HCT116 (cell line): ENCODE measurements at regions not wholly inside any gene's neighbourhood (a gene's known extent, or its start where the extent isn't known, plus 50 kb on each side); places are given as distances from the start of the nearest gene placed in this dataset.

Experiments used
- ATAC-seq: fragments of 200-7000 bp; cut with Tn5 transposase; 2 replicates; pipeline ENCODE4 v1.9.1; 2020; ENCODE audit warnings: mild to moderate bottlenecking, moderate library complexity
- BruUV-seq: library from RNA; stranded (reverse); fragments of 400-500 nt; replicated peaks from 2 replicates; lab custom pipeline; 2021; lab: Mats Ljungman, UMichigan
- CTCF ChIA-PET: fragments of 300-600 bp; sonication (Branson Sonifier 250); formaldehyde crosslinking; loops from one replicate; lab custom pipeline; 2021; ENCODE audit warnings: antibody characterized with exemption; lab: Charles Lee
- POLR2A ChIA-PET: fragments of 300-600, 350-600 bp; sonication (Branson Sonifier 250); formaldehyde crosslinking; loops from one replicate; lab custom pipeline; 2021; ENCODE audit warnings: antibody characterized with exemption; lab: Charles Lee
- RAD21 ChIA-PET, 2 experiments: fragments of 300-600 bp; sonication (Branson Sonifier 250); formaldehyde crosslinking; loops; one replicate each; lab custom pipeline; 2023; ENCODE audit warnings: low total read pairs in 2 of 2; ENCODE audit not compliant: uncharacterized antibody in 2 of 2, unreplicated experiment in 2 of 2, low non-redundant PET in 1 of 2; lab: Charles Lee
- DNase-seq: peaks from one replicate; pipeline ENCODE4 v3.0.0-alpha.2; 2010; ENCODE audit warnings: low read depth, low spot score
- H2AFZ ChIP-seq: fragments of 200-600 bp; shearing (Covaris generic), sonication (generic); 2 replicates; pipeline ENCODE4 v1.6.1; 2017; ENCODE audit warnings: low read depth, mixed run types, mixed read lengths, antibody characterized with exemption, low read length; ENCODE audit not compliant: poor library complexity, severe bottlenecking
- H3K27ac ChIP-seq: 2 replicates; pipeline ENCODE4 v1.5.1; 2012; ENCODE audit warnings: low read depth, low read length
- H3K27me3 ChIP-seq: fragments of 200-600 bp; sonication (generic); 2 replicates; pipeline ENCODE4 v1.6.1; 2016; ENCODE audit warnings: mixed run types, low read length, mixed read lengths; ENCODE audit not compliant: insufficient read depth
- H3K36me3 ChIP-seq, 2 experiments: fragments of 200-500 bp in 1 of 2; fragments of 200-600 bp in 1 of 2; sonication (Bioruptor generic) in 1 of 2; sonication (generic) in 1 of 2; 2 replicates each; pipeline versions ENCODE4 v1.5.1 to v1.6.1; 2014 to 2016; ENCODE audit warnings: low read length in 2 of 2, inconsistent platforms in 1 of 2, mixed read lengths in 1 of 2, mixed run types in 1 of 2; ENCODE audit not compliant: insufficient read depth in 2 of 2, control insufficient read depth in 1 of 2
- H3K4me1 ChIP-seq, 2 experiments: fragments of 200-600 bp in 1 of 2; sonication (generic) in 1 of 2; 2 replicates each; pipeline versions ENCODE4 v1.5.1 to v1.6.1; 2012 to 2017; ENCODE audit warnings: low read length in 2 of 2, inconsistent platforms in 1 of 2, mild to moderate bottlenecking in 1 of 2, mixed read lengths in 1 of 2, mixed run types in 1 of 2, moderate library complexity in 1 of 2; ENCODE audit not compliant: insufficient read depth in 2 of 2, control insufficient read depth in 1 of 2
- H3K4me2 ChIP-seq: fragments of 200-600 bp; sonication (generic); 2 replicates; pipeline ENCODE4 v1.6.1; 2017; ENCODE audit warnings: mixed run types, low read length, mixed read lengths
- H3K4me3 ChIP-seq, 2 experiments: fragments of 200-600 bp in 1 of 2; sonication (generic) in 1 of 2; replicated peaks in 1 of 2; 2 replicates each; pipeline ENCODE4 v1.5.1; 2011 to 2016; ENCODE audit warnings: low read length in 2 of 2, control low read depth in 1 of 2, low read depth in 1 of 2, mild to moderate bottlenecking in 1 of 2, mixed read lengths in 1 of 2, mixed run types in 1 of 2
- H3K79me2 ChIP-seq: fragments of 200-600 bp; sonication (generic); 2 replicates; pipeline ENCODE4 v1.6.1; 2017; ENCODE audit warnings: mild to moderate bottlenecking, mixed run types, low read length, moderate library complexity, mixed read lengths; ENCODE audit not compliant: insufficient read depth
- H3K9ac ChIP-seq: fragments of 200-600 bp; sonication (generic); 2 replicates; pipeline ENCODE4 v1.6.1; 2016; ENCODE audit warnings: low read length, mixed read lengths
- H3K9me2 ChIP-seq: fragments of 200-600 bp; sonication (generic), shearing (Covaris generic); 2 replicates; pipeline ENCODE4 v1.6.1; 2017; ENCODE audit warnings: mixed run types, mild to moderate bottlenecking, moderate library complexity; ENCODE audit not compliant: insufficient read depth
- H3K9me3 ChIP-seq, 2 experiments: fragments of 200-500 bp in 1 of 2; fragments of 200-600 bp in 1 of 2; sonication (Bioruptor generic) in 1 of 2; sonication (generic) in 1 of 2; 2 replicates each; pipeline ENCODE4 v1.6.1; 2014 to 2017; ENCODE audit warnings: low read length in 2 of 2, mixed read lengths in 2 of 2, inconsistent platforms in 1 of 2, low read depth in 1 of 2, mild to moderate bottlenecking in 1 of 2, mixed run types in 1 of 2, moderate library complexity in 1 of 2; ENCODE audit not compliant: control insufficient read depth in 1 of 2, insufficient read depth in 1 of 2
- H4K20me1 ChIP-seq: fragments of 200-600 bp; sonication (generic), shearing (Covaris generic); 2 replicates; pipeline ENCODE4 v1.6.1; 2017; ENCODE audit warnings: mixed run types, mild to moderate bottlenecking, moderate library complexity; ENCODE audit not compliant: insufficient read depth
- CBX3 ChIP-seq: IDR thresholded peaks from 2 replicates; pipeline ENCODE4 v1.6.1; 2012; ENCODE audit warnings: low read depth
- CEBPB ChIP-seq: IDR thresholded peaks from 2 replicates; pipeline ENCODE4 v1.6.1; 2012; ENCODE audit warnings: low read depth
- EGR1 ChIP-seq: IDR thresholded peaks from 2 replicates; pipeline ENCODE4 v1.6.1; 2012; ENCODE audit warnings: low read depth
- ELF1 ChIP-seq: IDR thresholded peaks from 2 replicates; pipeline ENCODE4 v1.6.1; 2012; ENCODE audit warnings: low read depth, borderline replicate concordance
- EZH2phosphoT487 ChIP-seq: fragments of 200-600 bp; IDR thresholded peaks from 2 replicates; pipeline ENCODE4 v1.6.1; 2018; ENCODE audit warnings: antibody characterized with exemption, borderline replicate concordance
- JUND ChIP-seq: IDR thresholded peaks from 2 replicates; pipeline ENCODE4 v1.6.1; 2012
- POLR2A ChIP-seq: IDR thresholded peaks from 2 replicates; pipeline ENCODE4 v1.7.0; 2011; ENCODE audit warnings: borderline replicate concordance; ENCODE audit not compliant: insufficient read depth, insufficient read length; ENCODE audit errors: extremely low read depth
- POLR2AphosphoS5 ChIP-seq: IDR thresholded peaks from 2 replicates; pipeline ENCODE4 v1.6.1; 2011; ENCODE audit warnings: mild to moderate bottlenecking, low read depth, low read length, moderate library complexity
- RAD21 ChIP-seq: IDR thresholded peaks from 2 replicates; pipeline ENCODE4 v1.6.1; 2012; ENCODE audit warnings: low read depth, mild to moderate bottlenecking
- REST ChIP-seq: IDR thresholded peaks from 2 replicates; pipeline ENCODE4 v1.6.1; 2012; ENCODE audit warnings: low read depth
- SIN3A ChIP-seq: IDR thresholded peaks from 2 replicates; pipeline ENCODE4 v1.6.1; 2012; ENCODE audit warnings: low read depth
- YY1 ChIP-seq: IDR thresholded peaks from 2 replicates; pipeline ENCODE4 v1.6.1; 2011; ENCODE audit warnings: low read length, low read depth, moderate library complexity, mild to moderate bottlenecking; ENCODE audit not compliant: insufficient replicate concordance; ENCODE audit errors: extremely low read depth
- intact Hi-C: fragments of 100-400 bp; cut with micrococcal nuclease; formaldehyde crosslinking; loops from 2 replicates; pipeline ENCODE4 v1.10.0; 2022
- TF ChIP-seq, protein P1 (sequence below): IDR thresholded peaks from 2 replicates; pipeline ENCODE4 v1.6.1; 2012
- TF ChIP-seq, protein P2 (sequence below): IDR thresholded peaks from 2 replicates; pipeline ENCODE4 v1.6.1; 2012
- TF ChIP-seq, protein P3 (sequence below), 3 experiments: fragments of 200-600 bp in 1 of 3; sonication (generic) in 1 of 3; IDR thresholded peaks in 2 of 3; conservative IDR thresholded peaks in 1 of 3; 2 replicates each; pipeline ENCODE4 v1.5.1; 2012 to 2017; ENCODE audit warnings: low read depth in 2 of 3, low read length in 2 of 3, antibody characterized with exemption in 1 of 3, borderline replicate concordance in 1 of 3, control low read depth in 1 of 3, mild to moderate bottlenecking in 1 of 3, mixed read lengths in 1 of 3, mixed run types in 1 of 3, moderate library complexity in 1 of 3; ENCODE audit not compliant: insufficient read depth in 1 of 3

DNA sequence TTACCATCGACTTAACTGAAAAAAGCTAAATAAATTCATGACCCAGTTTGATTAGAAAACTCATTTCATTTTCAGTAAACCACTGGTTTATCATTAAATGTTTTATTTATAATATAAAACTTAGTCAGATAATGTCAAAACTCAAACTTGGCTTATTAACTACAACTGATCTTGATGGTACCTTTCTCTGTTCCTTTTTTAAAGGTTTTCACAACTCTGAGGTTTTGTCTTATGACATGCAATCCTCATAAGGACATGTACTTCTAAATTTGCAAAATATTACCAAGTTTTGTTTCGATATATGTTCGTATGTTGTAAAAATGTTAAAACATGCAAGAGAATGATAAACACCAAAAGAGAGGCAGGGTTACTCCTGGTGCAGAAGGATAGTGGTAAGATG lies 82.5 kb upstream of the PDE10A start:
- no peak overlapping the region for H3K27ac ChIP-seq
- ATAC-seq (no peak), DNase-seq (no peak)
- H3K79me2 ChIP-seq = no peaks in the 10 kb centered on the region
- H3K9ac ChIP-seq = no peak overlapping the region
- H3K9me2 ChIP-seq = no peaks in the 10 kb centered on the region
- H3K9me3 ChIP-seq = peaks cover 0 to 5% of the 10 kb centered on the region in 2 experiments; a peak in 1 of 4 replicates
- H3K4me1 ChIP-seq = no peaks in the 10 kb centered on the region
- no peak overlapping the region for H3K4me3 ChIP-seq
- no peak overlapping the region for H3K4me2 ChIP-seq
- no peaks in the 10 kb centered on the region for H3K27me3 ChIP-seq
- ChIA-PET POLR2A (no interaction called here), RAD21 (no interaction called here), CTCF (no interaction called here)
- BruUV-seq = no TSS peak
- TF ChIP-seq POLR2A = no peak
- TF ChIP-seq, protein P1, sequence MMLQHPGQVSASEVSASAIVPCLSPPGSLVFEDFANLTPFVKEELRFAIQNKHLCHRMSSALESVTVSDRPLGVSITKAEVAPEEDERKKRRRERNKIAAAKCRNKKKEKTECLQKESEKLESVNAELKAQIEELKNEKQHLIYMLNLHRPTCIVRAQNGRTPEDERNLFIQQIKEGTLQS = no peak
- TF ChIP-seq JUND = no peak
- no peak for TF ChIP-seq YY1
- no peak for TF ChIP-seq CEBPB
- no peak for TF ChIP-seq RAD21
- intact Hi-C loops = no loop called here
- no peaks in the 10 kb centered on the region for H3K36me3 ChIP-seq
- H4K20me1 ChIP-seq = no peaks in the 10 kb centered on the region
- H2AFZ ChIP-seq = no peak overlapping the region

DNA sequence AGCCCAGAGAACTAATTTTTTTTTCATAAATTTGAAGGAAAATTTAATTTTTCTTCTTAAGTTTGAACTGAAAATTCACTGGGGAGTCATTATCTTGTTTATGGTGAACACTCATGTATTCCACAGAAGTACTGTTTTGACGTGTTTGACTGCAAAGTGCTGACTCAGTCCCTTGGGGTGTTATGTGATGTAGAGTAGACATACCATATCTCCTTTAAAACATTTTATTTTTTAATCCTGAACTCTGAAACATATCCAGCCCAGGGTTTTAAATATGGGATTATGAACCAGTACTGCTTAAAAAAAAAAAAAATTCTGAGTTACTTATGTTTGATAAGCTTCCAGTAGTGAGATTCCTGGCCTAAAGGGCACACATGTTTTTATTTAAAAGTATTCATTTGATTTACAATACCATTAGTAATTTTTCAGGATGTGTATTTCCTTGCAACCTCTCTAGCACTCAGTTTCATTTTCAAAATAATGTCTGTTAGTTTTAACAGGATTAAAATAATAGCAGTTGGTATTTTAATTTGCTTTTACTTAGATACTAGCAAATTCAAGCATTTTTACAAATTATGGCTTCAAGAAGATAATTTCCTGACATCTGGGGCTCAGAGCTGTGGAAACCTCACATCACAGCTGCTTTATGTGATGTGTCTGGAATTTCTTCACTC lies 81.7 kb upstream of the PDE10A start:
- TF ChIP-seq EZH2phosphoT487 (no peak), REST (no peak), POLR2AphosphoS5 (no peak), YY1 (no peak), SIN3A (no peak), ELF1 (no peak), CBX3 (no peak), EGR1 (no peak)
- TF ChIP-seq, protein P2, sequence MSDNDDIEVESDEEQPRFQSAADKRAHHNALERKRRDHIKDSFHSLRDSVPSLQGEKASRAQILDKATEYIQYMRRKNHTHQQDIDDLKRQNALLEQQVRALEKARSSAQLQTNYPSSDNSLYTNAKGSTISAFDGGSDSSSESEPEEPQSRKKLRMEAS = no peak
- TF ChIP-seq, protein P3, sequence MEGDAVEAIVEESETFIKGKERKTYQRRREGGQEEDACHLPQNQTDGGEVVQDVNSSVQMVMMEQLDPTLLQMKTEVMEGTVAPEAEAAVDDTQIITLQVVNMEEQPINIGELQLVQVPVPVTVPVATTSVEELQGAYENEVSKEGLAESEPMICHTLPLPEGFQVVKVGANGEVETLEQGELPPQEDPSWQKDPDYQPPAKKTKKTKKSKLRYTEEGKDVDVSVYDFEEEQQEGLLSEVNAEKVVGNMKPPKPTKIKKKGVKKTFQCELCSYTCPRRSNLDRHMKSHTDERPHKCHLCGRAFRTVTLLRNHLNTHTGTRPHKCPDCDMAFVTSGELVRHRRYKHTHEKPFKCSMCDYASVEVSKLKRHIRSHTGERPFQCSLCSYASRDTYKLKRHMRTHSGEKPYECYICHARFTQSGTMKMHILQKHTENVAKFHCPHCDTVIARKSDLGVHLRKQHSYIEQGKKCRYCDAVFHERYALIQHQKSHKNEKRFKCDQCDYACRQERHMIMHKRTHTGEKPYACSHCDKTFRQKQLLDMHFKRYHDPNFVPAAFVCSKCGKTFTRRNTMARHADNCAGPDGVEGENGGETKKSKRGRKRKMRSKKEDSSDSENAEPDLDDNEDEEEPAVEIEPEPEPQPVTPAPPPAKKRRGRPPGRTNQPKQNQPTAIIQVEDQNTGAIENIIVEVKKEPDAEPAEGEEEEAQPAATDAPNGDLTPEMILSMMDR (IDR thresholded peaks at IDR 0.05 in 2 of 3, conservative IDR thresholded peaks at IDR 0.05 in 1 of 3; ENCODE audit: borderline replicate concordance in 1 of 3, insufficient read depth in 1 of 3, low read depth in 2 of 3, low read length in 2 of 3) = no peak
- Histone ChIP-seq H3K27ac (no peak overlapping the region), H3K4me1 (no peaks in the 10 kb centered on the region), H3K27me3 (no peaks in the 10 kb centered on the region), H3K4me3 (no peak overlapping the region), H3K4me2 (no peak overlapping the region), H3K9ac (no peak overlapping the region), H4K20me1 (no peaks in the 10 kb centered on the region), H3K79me2 (no peaks in the 10 kb centered on the region), H3K9me2 (no peaks in the 10 kb centered on the region), H2AFZ (no peak overlapping the region), H3K9me3 (peaks cover 0 to 5% of the 10 kb centered on the region in 2 experiments; a peak in 1 of 4 replicates), H3K36me3 (no peaks in the 10 kb centered on the region)
- intact Hi-C loops = no loop called here
- RAD21 ChIA-PET = no interaction called here
- POLR2A ChIA-PET = no interaction called here
- BruUV-seq = no TSS peak
- CTCF ChIA-PET = no interaction called here
- DNase-seq (no peak), ATAC-seq (no peak)
